Thoracic aorta (tissue), 2 donors: ENCODE measurements at regions not wholly inside any gene's neighbourhood (a gene's known extent, or its start where the extent isn't known, plus 50 kb on each side); places are given as distances from the start of the nearest gene placed in this dataset.
A peak's percentile ranks its signal among the peaks of the same experiment; 100 is the strongest.

Experiments
- ATAC-seq: fragments of 150-250 bp; one replicate; pipeline ENCODE4 v1.8.0; 2017; ENCODE audit warnings: low read depth; ENCODE audit not compliant: insufficient number of reproducible peaks, low FRiP score
- DNase-seq: peaks from one replicate; pipeline ENCODE4 v3.0.0-alpha.2; 2020; ENCODE audit warnings: low spot score
- H3K27ac ChIP-seq, 2 donors: fragments of 200-600 bp; sonication (generic); 1 replicate in 1 of 2; 2 replicates in 1 of 2; pipeline ENCODE4 v1.5.1; 2016; ENCODE audit warnings: mild to moderate bottlenecking in 2 of 2, moderate library complexity in 2 of 2
- H3K27me3 ChIP-seq: fragments of 200-600 bp; sonication (generic); replicated peaks from 2 replicates; pipeline ENCODE4 v1.6.0; 2016; ENCODE audit warnings: mild to moderate bottlenecking; ENCODE audit not compliant: insufficient read depth
- H3K36me3 ChIP-seq: fragments of 200-600 bp; sonication (generic); one replicate; pipeline ENCODE4 v1.5.1; 2016
- H3K4me1 ChIP-seq, 2 donors: fragments of 200-600 bp; sonication (generic); 1 replicate in 1 of 2; 2 replicates in 1 of 2; pipeline versions ENCODE4 v1.5.1 to v1.6.0; 2016; ENCODE audit warnings: low read depth in 2 of 2, mild to moderate bottlenecking in 1 of 2; ENCODE audit not compliant: control insufficient read depth in 1 of 2
- H3K4me3 ChIP-seq: fragments of 200-600 bp; sonication (generic); 2 replicates; pipeline ENCODE4 v1.5.1; 2016; ENCODE audit warnings: mild to moderate bottlenecking
- H3K9me3 ChIP-seq: fragments of 200-600 bp; sonication (generic); 2 replicates; pipeline ENCODE4 v1.5.1; 2016
- TF ChIP-seq, protein P1 (sequence below): fragments of 200-600 bp; sonication (generic); IDR thresholded peaks from one replicate; pipeline ENCODE4 v1.5.1; 2019; ENCODE audit warnings: antibody characterized with exemption

DNA sequence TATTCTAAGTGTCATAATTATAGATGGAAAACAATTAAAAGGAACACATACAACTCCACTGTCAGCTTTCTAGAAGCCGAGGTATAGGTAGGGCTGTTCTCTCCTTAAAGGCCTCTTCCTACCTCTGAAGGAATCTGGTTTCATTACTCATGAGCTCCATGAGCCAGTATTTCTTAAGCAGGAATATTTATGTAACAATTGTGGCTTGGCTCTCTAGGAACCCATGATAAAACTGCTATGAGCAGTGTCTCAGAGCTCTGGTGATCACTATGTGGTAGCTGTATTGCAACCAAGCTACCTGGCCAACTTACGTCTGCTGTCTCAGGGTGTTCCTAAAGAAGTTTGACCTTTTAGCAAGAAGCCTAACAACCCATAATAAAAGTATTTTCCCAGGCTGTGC lies 157.7 kb downstream of the CEP120 start:
- Histone ChIP-seq H3K27me3 (no peaks in the 10 kb centered on the region), H3K4me3 (no peak overlapping the region), H3K9me3 (no peaks in the 10 kb centered on the region), H3K27ac (peak overlapping the region; percentile 3 to 79), H3K4me1 (peaks cover 19 to 72% of the 10 kb centered on the region in 2 donors), H3K36me3 (no peaks in the 10 kb centered on the region)
- DNase-seq (no peak), ATAC-seq (no peak)
- TF ChIP-seq, protein P1, sequence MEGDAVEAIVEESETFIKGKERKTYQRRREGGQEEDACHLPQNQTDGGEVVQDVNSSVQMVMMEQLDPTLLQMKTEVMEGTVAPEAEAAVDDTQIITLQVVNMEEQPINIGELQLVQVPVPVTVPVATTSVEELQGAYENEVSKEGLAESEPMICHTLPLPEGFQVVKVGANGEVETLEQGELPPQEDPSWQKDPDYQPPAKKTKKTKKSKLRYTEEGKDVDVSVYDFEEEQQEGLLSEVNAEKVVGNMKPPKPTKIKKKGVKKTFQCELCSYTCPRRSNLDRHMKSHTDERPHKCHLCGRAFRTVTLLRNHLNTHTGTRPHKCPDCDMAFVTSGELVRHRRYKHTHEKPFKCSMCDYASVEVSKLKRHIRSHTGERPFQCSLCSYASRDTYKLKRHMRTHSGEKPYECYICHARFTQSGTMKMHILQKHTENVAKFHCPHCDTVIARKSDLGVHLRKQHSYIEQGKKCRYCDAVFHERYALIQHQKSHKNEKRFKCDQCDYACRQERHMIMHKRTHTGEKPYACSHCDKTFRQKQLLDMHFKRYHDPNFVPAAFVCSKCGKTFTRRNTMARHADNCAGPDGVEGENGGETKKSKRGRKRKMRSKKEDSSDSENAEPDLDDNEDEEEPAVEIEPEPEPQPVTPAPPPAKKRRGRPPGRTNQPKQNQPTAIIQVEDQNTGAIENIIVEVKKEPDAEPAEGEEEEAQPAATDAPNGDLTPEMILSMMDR, result no peak

DNA sequence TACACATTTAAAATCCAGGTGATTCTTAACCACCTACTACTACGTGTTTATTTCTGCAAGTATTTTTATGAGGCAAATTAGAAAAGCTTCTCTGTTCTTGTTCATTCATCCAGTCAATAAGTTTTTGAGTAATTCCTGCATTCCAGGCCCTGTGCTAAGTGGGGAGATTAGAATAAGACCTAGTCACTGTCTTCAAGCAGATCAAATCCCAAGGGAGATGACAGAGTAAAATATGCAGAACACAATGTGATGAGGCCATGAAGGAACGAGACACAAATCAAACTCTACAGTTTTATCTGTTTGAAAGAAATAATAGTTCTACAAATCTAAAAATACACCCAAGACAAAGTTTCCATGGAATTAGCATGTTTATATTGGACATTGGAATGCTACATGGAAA lies 158.8 kb downstream of the CEP120 start:
- no peaks in the 10 kb centered on the region for H3K27me3 ChIP-seq
- ATAC-seq (no peak), DNase-seq (no peak)
- H3K27ac ChIP-seq, result peak overlapping the region; percentile 24 to 79
- no peaks in the 10 kb centered on the region for H3K9me3 ChIP-seq
- peaks cover 18 to 62% of the 10 kb centered on the region in 2 donors for H3K4me1 ChIP-seq
- no peaks in the 10 kb centered on the region for H3K36me3 ChIP-seq
- no peak overlapping the region for H3K4me3 ChIP-seq
- TF ChIP-seq, protein P1, result no peak

DNA sequence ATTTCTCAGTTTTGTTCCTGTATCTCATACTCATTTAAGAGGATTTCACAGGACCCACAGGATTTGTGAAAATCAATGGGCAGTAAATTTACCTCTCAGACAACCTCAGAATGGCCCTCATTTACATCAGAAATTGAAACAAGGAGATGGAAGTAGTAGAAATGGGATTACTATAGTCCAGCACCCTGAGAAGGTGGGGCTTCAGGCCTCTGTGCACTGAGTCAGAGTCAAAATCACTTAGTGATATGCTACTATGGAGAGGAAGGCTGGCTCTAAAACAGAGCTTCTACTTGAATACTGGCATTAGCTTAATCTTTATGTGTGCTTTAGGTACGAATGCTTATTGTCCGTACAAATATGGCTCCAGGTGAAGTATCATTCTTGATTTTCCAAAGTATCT lies 159.3 kb downstream of the CEP120 start:
- TF ChIP-seq, protein P1, result no peak
- Histone ChIP-seq H3K27me3 (no peaks in the 10 kb centered on the region), H3K27ac (peak overlapping the region; percentile 24 to 79), H3K4me3 (no peak overlapping the region), H3K36me3 (no peaks in the 10 kb centered on the region), H3K9me3 (no peaks in the 10 kb centered on the region), H3K4me1 (peaks cover 18 to 56% of the 10 kb centered on the region in 2 donors)
- no peak for ATAC-seq
- DNase-seq, result no peak

- H3K9me3 ChIP-seq, result no peaks in the 10 kb centered on the region
- H3K27me3 ChIP-seq, result no peaks in the 10 kb centered on the region
- TF ChIP-seq, protein P1, result no peak
- peaks cover 18 to 53% of the 10 kb centered on the region in 2 donors for H3K4me1 ChIP-seq
- ATAC-seq, result peak; percentile 73
- peak overlapping the region; percentile 51 for H3K4me3 ChIP-seq
- H3K27ac ChIP-seq, result peak overlapping the region; percentile 67 to 79
- no peak for DNase-seq
- H3K36me3 ChIP-seq, result no peaks in the 10 kb centered on the region
Measured at GRCh38 chr5:123262216-123262823, 160.9 kb downstream of the CEP120 start.

GRCh38 chr5:123261752-123262151 lies 161.5 kb downstream of the CEP120 start:
- H3K4me3 ChIP-seq, result peak overlapping the region; percentile 51
- H3K4me1 ChIP-seq, result peaks cover 18 to 53% of the 10 kb centered on the region in 2 donors
- H3K36me3 ChIP-seq, result no peaks in the 10 kb centered on the region
- TF ChIP-seq, protein P1, result no peak
- no peaks in the 10 kb centered on the region for H3K27me3 ChIP-seq
- ATAC-seq (peak; percentile 44), DNase-seq (no peak)
- peaks cover 1% of the 10 kb centered on the region for H3K9me3 ChIP-seq
- peak overlapping the region; percentile 67 to 79 for H3K27ac ChIP-seq
